ENCODE measurements at regions not wholly inside any gene's neighbourhood (a gene's known extent, or its start where the extent isn't known, plus 50 kb on each side); places are given as distances from the start of the nearest gene placed in this dataset.

DNA sequence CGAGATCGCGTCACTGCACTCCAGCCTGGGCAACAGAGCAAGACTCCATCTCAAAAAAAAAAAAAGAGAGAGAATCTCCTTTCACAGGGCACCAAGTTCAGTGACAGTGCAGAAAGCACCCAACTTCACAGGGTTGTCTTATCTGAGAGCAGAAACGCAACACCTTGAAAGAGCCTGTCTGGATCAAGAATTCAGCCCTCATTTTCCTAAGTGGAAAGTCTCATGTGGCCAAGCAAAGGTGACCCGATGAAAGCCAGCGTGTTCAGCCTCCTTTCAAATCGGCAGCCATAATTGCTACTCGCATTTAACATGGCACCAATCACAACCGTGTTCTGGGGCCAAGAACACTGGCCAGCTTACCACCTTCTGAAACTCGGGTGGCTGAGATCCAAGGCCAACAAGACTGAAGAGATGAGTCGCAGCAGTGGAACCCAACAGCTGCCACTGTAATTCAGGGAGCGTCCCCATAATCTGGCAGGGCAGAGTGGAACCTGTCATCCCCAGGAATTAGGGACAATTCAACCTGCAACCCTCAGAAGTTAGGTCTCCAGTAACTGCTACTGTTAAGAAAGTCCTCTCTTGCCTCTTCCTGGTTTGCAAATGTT, 536.7 kb upstream of the JARID2 start:
- no peak for TF ChIP-seq KLF9 (tag by site-specific recombination; IDR thresholded peaks at IDR 0.05; ENCODE audit: low read depth)
- TF ChIP-seq ZNF121 (tag by site-specific recombination; IDR thresholded peaks at IDR 0.05), result no peak
- no peak for TF ChIP-seq CTCF (tag by site-specific recombination; IDR thresholded peaks at IDR 0.05)
- no peak for TF ChIP-seq ZNF169 (tag by site-specific recombination; IDR thresholded peaks at IDR 0.05)
- TF ChIP-seq ZNF24 (tag by site-specific recombination; IDR thresholded peaks at IDR 0.05), result no peak
- TF ChIP-seq ZNF704 (tag by site-specific recombination; IDR thresholded peaks at IDR 0.05), result no peak
